MM.1S (cell line): ENCODE measurements at regions not wholly inside any gene's neighbourhood (a gene's known extent, or its start where the extent isn't known, plus 50 kb on each side); places are given as distances from the start of the nearest gene placed in this dataset.

Experiments used
- DNase-seq: peaks from one replicate; pipeline ENCODE4 v3.0.0-alpha.2; 2015
- H2AFZ ChIP-seq: fragments of 300-600 bp; sonication (generic); 2 replicates; pipeline ENCODE4 v1.6.0; 2016; ENCODE audit warnings: antibody characterized with exemption, low read length
- H3F3A ChIP-seq: fragments of 300-600 bp; sonication (generic); 2 replicates; pipeline ENCODE4 v1.6.1; 2016; ENCODE audit warnings: mild to moderate bottlenecking, antibody characterized with exemption, low read length, moderate library complexity, mixed read lengths; ENCODE audit not compliant: insufficient read depth
- H3K27ac ChIP-seq: fragments of 300-600 bp; sonication (generic); 2 replicates; pipeline ENCODE4 v1.5.1; 2016; ENCODE audit warnings: mild to moderate bottlenecking, low read length
- H3K27me3 ChIP-seq: fragments of 300-600 bp; sonication (generic); replicated peaks from 2 replicates; pipeline ENCODE4 v1.6.0; 2016; ENCODE audit warnings: low read length; ENCODE audit not compliant: insufficient read depth
- H3K36me3 ChIP-seq: fragments of 300-600 bp; sonication (generic); replicated peaks from 2 replicates; pipeline ENCODE4 v1.6.1; 2016; ENCODE audit warnings: mild to moderate bottlenecking, low read length, mixed read lengths; ENCODE audit not compliant: insufficient read depth
- H3K4me1 ChIP-seq: fragments of 300-600 bp; sonication (generic); 2 replicates; pipeline ENCODE4 v1.6.1; 2016; ENCODE audit warnings: low read length, mixed read lengths
- H3K4me2 ChIP-seq: fragments of 300-600 bp; sonication (generic); 2 replicates; pipeline ENCODE4 v1.6.0; 2016; ENCODE audit warnings: low read depth, low read length
- H3K4me3 ChIP-seq: fragments of 300-600 bp; sonication (generic); 2 replicates; pipeline ENCODE4 v1.5.1; 2016; ENCODE audit warnings: low read length, mixed read lengths
- H3K79me2 ChIP-seq: fragments of 300-600 bp; sonication (generic); 2 replicates; pipeline ENCODE4 v1.6.1; 2016; ENCODE audit warnings: mixed run types, low read length, mixed read lengths
- H3K9ac ChIP-seq: fragments of 300-600 bp; sonication (generic); 2 replicates; pipeline ENCODE4 v1.6.1; 2016; ENCODE audit warnings: low read length, mixed read lengths
- H3K9me2 ChIP-seq: fragments of 300-600 bp; sonication (generic); replicated peaks from 2 replicates; pipeline ENCODE4 v1.6.1; 2016; ENCODE audit warnings: mild to moderate bottlenecking, low read length, mixed read lengths; ENCODE audit not compliant: insufficient read depth
- H3K9me3 ChIP-seq: fragments of 300-600 bp; sonication (generic); replicated peaks from 2 replicates; pipeline ENCODE4 v1.6.1; 2016; ENCODE audit warnings: mild to moderate bottlenecking, low read length, mixed read lengths; ENCODE audit not compliant: insufficient read depth
- H4K20me1 ChIP-seq: fragments of 300-600 bp; sonication (generic); 2 replicates; pipeline ENCODE4 v1.6.1; 2016; ENCODE audit warnings: mild to moderate bottlenecking, low read length, moderate library complexity, mixed read lengths; ENCODE audit not compliant: insufficient read depth
- EZH2 ChIP-seq: fragments of 300-600 bp; sonication (generic); optimal IDR thresholded peaks from 2 replicates; pipeline ENCODE3; 2017; ENCODE audit warnings: low read depth, mild to moderate bottlenecking, antibody characterized with exemption, low read length, mixed read lengths
- EZH2phosphoT487 ChIP-seq: fragments of 300-600 bp; sonication (generic); IDR thresholded peaks from 2 replicates; pipeline ENCODE4 v1.6.1; 2018; ENCODE audit warnings: antibody characterized with exemption, low read length
- TF ChIP-seq, protein P1 (sequence below): fragments of 300-600 bp; sonication (generic); IDR thresholded peaks from 2 replicates; pipeline ENCODE4 v1.5.1; 2016; ENCODE audit warnings: antibody characterized with exemption, low read length, mixed read lengths

DNA sequence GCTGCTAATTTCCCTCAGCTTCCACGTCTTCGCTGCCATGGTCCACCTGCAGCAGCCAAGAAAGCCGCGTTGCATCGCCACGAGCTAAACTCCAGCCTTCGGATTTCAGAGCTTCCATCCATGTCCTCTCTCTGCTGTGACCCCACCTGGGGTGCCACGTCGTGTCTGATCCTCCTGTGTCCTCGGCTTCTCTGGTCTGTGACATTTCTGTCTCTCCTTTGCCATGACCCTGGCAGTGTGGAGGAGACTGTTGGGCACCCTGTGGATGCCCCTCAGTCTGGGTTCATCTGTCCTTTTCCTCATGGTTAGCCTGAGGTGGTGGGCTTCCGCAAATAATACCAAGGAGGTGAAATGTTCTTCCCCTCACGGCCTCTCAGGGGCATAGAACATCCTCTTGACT is 106.8 kb downstream of the RTP5 start:
- TF ChIP-seq EZH2, result no peak
- TF ChIP-seq EZH2phosphoT487, result no peak
- TF ChIP-seq, protein P1, sequence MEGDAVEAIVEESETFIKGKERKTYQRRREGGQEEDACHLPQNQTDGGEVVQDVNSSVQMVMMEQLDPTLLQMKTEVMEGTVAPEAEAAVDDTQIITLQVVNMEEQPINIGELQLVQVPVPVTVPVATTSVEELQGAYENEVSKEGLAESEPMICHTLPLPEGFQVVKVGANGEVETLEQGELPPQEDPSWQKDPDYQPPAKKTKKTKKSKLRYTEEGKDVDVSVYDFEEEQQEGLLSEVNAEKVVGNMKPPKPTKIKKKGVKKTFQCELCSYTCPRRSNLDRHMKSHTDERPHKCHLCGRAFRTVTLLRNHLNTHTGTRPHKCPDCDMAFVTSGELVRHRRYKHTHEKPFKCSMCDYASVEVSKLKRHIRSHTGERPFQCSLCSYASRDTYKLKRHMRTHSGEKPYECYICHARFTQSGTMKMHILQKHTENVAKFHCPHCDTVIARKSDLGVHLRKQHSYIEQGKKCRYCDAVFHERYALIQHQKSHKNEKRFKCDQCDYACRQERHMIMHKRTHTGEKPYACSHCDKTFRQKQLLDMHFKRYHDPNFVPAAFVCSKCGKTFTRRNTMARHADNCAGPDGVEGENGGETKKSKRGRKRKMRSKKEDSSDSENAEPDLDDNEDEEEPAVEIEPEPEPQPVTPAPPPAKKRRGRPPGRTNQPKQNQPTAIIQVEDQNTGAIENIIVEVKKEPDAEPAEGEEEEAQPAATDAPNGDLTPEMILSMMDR, result no peak
- no peak overlapping the region for H2AFZ ChIP-seq
- no peaks in the 10 kb centered on the region for H3F3A ChIP-seq
- DNase-seq, result no peak
- H3K9ac ChIP-seq, result no peak overlapping the region
- H3K4me3 ChIP-seq, result no peak overlapping the region
- no peaks in the 10 kb centered on the region for H3K4me1 ChIP-seq
- H3K36me3 ChIP-seq, result no peaks in the 10 kb centered on the region
- no peaks in the 10 kb centered on the region for H3K79me2 ChIP-seq
- no peak overlapping the region for H3K4me2 ChIP-seq
- no peaks in the 10 kb centered on the region for H3K9me2 ChIP-seq
- no peak overlapping the region for H3K27ac ChIP-seq
- no peaks in the 10 kb centered on the region for H4K20me1 ChIP-seq
- H3K9me3 ChIP-seq, result no peaks in the 10 kb centered on the region
- no peaks in the 10 kb centered on the region for H3K27me3 ChIP-seq

DNA sequence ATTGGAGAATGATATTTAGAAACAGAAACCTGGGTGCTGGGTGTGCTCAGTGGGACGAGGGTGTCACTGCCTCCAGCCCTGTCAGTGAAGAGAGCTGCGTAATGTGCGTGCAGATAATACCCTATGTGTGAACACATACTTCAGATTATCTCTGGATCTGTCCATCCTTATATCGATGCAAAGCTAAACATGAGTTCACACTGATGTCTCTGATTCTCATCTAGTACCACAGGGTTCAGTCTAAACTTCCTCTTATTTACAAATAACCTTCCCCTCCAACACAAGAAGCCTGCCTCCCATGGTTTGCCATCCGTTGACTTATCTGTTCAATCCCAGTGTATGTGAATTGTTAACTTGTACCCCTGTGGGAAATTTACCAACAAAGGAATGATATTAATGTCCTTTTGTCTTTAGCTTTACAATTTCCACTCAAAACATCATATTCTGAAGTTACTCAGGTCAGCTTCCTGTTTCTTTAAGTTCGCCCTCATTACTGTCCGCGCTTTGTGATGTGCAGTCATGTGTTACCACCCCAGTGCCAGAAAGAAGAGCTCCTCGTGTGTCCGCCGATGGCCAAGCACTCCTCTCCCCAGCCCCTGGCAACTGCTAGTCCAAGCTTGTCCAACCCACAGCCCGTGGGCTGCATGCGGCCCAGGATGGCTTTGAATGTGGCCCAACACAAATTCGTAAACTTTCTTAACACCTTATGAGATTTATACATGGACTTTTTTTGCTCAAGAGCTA is 108.2 kb downstream of the RTP5 start:
- DNase-seq, result no peak
- no peaks in the 10 kb centered on the region for H3K9me2 ChIP-seq
- no peaks in the 10 kb centered on the region for H3K79me2 ChIP-seq
- no peak for TF ChIP-seq EZH2phosphoT487
- TF ChIP-seq, protein P1, result no peak
- TF ChIP-seq EZH2, result no peak
- no peak overlapping the region for H3K9ac ChIP-seq
- H3K4me2 ChIP-seq, result no peak overlapping the region
- no peak overlapping the region for H2AFZ ChIP-seq
- no peaks in the 10 kb centered on the region for H4K20me1 ChIP-seq
- no peaks in the 10 kb centered on the region for H3K27me3 ChIP-seq
- no peak overlapping the region for H3K4me3 ChIP-seq
- H3K9me3 ChIP-seq, result no peaks in the 10 kb centered on the region
- H3K4me1 ChIP-seq, result no peaks in the 10 kb centered on the region
- H3F3A ChIP-seq, result no peaks in the 10 kb centered on the region
- no peaks in the 10 kb centered on the region for H3K36me3 ChIP-seq
- no peak overlapping the region for H3K27ac ChIP-seq

DNA sequence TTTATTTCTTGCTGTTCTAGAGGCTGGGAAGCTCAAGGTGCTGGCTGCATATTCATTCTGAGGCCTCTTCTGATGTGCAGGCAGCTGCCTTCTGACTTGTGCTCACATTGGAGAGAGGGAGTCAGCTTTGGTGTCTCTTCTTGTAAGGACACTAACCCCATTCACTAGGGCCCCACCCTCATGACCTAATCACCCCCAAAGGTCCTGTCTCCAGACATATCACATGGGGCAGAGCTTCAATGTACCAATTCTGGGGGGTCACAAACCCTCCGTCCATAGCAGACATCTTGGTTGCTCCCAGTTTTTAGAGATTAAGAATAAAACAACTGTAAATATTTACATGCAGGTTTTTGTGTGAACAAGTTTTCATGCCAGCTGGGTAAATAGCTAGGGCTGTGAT is 109.1 kb downstream of the RTP5 start:
- H3K27me3 ChIP-seq, result no peaks in the 10 kb centered on the region
- H3K9me2 ChIP-seq, result no peaks in the 10 kb centered on the region
- no peak overlapping the region for H3K4me3 ChIP-seq
- no peak for DNase-seq
- TF ChIP-seq EZH2phosphoT487 (no peak), EZH2 (no peak)
- TF ChIP-seq, protein P1, result no peak
- H3K9ac ChIP-seq, result no peak overlapping the region
- H3K9me3 ChIP-seq, result no peaks in the 10 kb centered on the region
- H3K4me2 ChIP-seq, result no peak overlapping the region
- no peaks in the 10 kb centered on the region for H3K4me1 ChIP-seq
- no peaks in the 10 kb centered on the region for H3K79me2 ChIP-seq
- no peaks in the 10 kb centered on the region for H3F3A ChIP-seq
- no peak overlapping the region for H2AFZ ChIP-seq
- H3K36me3 ChIP-seq, result no peaks in the 10 kb centered on the region
- H4K20me1 ChIP-seq, result no peaks in the 10 kb centered on the region
- H3K27ac ChIP-seq, result no peak overlapping the region
